RPMI8226 (cell line): ENCODE measurements at regions not wholly inside any gene's neighbourhood (a gene's known extent, or its start where the extent isn't known, plus 50 kb on each side); places are given as distances from the start of the nearest gene placed in this dataset.

Experiments
- DNase-seq: peaks from one replicate; pipeline ENCODE4 v3.0.0-alpha.2; 2015

DNA sequence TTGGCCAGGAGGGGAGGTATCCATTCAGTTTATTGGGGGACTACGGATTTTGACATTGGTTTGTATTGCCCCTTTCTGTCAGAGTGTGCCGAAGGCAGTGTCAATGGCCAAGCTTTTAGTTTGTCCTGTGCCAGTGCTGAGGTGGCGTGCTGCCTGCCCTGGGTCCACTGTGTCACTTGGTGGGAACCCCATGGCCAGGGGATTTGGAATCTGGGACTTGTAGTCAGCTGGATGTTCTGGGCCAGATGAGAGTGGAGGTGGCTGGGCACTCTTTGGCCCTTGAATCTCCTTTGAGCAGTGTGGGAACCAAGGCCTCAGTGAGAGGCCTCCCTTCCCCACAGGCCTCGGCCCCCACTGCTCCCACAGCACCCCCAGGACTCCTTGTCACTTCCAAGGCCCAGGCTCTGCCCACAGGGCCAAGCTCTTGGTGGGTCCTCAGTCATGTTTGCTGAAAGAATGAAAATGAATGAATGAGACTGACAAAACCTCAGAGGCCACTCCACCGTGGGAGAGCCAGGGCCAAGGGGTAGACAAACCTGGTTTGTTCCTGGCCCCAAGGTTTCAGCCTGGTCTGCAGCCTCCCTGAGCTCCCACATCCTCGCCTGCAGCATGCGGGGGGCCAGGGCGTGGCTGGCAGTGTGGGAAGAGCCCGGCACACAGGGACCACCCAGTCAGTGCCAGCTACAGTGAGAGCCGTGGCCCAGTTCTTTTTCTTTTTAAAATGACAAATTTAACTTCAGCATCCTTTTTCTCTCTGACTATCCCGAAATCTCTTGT is 412.2 kb downstream of the MATN1 start:
- DNase-seq = no peak

DNA sequence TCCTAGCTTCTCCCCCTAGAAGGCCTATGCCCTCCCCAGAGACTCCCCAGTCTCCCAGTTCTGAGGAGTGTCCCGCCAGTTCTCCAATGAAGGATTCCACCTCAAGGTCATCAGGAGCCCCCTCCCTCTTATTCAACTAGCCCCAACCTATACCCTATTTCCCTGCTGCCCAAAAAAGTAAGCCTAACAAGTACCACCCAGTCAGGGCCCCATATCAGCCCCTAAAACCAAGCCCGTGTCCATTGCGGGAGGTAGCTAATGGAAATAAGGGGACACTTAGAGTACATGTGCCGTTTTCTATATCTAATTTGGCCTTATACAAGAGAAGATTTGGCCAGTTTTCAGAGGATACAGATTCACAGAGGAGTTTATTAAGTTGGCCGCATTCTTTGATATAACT is 416.2 kb downstream of the MATN1 start:
- no peak for DNase-seq

- DNase-seq = no peak
Measured at GRCh38 chr1:30305519-30305918, 417.9 kb downstream of the MATN1 start.

DNA sequence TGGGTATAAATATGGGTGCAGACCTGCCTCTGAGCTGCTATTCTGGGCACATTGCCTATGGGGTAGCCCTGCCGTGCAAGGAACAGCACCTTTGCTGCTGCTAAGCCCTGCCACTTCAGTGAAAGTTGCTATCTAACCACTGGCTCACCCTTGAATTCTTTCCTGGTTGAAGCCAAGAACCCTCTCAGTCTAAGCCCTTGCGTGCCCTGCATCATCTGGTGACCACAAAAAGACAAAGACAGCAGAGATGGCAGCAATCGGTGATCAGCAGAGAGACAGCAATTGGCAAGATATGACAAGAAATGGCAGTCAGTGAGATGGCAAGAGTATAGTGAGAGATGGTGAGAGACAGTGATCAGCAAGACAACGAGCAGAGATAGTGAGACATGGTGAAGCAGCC is 418.3 kb downstream of the MATN1 start:
- no peak for DNase-seq

DNA sequence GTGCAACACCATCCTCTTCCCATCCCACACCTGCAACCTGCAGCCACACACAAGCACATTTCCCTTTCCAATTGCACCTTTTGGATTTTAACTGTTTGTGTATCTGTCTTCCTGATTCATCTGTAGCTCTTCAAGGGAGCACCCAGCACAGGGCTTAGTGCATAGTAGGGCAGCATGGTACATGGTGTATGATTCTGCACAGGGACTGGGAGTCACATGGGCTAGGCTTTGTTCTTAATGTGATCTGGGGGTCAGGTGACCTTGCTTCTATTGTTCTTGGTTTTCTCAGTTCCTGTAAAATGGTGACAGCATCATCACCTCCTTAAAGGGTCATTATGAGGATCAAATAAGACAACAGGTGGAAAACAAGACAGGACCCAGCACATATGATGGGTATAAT is 419.3 kb downstream of the MATN1 start:
- no peak for DNase-seq

- DNase-seq = no peak
Measured at GRCh38 chr1:30303387-30303786, 420.0 kb downstream of the MATN1 start.

- DNase-seq = no peak
Measured at GRCh38 chr1:30302858-30303257, 420.5 kb downstream of the MATN1 start.

GRCh38 chr1:30300669-30301068 is 422.7 kb downstream of the MATN1 start:
- DNase-seq = no peak

DNA sequence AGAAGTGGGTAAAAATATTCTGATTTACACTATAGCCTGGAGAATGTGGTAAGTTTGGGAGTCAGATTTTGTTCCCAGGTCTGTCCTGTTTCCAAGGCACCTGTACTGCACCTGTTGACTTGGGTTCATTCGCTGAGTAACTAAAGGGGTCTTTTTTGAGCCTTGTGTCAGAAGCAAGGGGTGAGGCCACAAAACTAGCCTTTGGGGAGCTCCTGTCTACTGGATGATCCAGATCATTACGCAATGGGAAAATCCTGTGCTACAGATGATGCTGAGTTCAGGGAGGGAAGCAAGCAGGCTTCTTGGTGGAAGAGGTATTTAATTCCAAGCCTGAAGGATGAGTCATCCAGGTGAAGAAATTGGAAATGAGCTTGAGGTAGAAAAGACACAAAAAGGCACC is 424.0 kb downstream of the MATN1 start:
- DNase-seq = no peak

DNA sequence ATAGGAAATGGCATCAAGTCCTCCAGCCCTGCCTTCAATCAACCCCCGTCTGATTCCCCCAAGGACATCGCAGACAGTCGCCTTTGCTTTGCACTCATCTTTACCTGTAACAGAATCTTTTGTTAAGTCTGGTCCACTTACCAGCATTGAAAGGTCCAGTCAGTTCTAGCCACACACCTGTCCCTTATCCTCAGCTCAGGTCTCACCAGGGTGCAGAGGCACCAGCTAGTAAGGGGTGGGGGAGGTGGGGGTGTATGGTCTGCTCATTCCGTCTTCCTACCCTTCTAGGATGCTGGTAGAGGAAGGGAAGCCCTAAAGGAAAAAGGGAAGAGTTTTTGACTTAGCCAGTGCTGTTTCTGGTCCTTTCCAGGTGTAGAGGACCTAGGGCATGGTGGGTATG is 427.7 kb downstream of the MATN1 start:
- no peak for DNase-seq

GRCh38 chr1:30295266-30295665 is 428.1 kb downstream of the MATN1 start:
- DNase-seq = no peak

DNA sequence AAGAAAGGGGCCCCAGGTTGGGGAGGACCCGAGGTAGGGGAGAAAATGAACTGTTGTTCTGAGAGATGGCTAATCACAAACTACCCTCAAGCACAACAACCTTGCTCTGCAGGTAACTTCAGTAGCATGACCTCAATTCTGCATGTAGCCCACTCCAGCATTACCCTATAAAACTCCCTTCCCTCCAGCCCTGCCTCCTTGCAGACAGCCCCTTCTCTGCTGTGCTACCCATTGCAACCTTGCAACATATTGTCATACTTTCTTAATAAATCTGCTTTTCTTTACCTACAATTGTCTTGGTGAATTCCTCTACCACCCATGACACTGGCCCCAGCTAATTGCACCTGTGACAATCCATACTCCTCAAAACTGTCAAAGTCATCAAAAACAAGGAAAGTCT is 428.9 kb downstream of the MATN1 start:
- no peak for DNase-seq

DNA sequence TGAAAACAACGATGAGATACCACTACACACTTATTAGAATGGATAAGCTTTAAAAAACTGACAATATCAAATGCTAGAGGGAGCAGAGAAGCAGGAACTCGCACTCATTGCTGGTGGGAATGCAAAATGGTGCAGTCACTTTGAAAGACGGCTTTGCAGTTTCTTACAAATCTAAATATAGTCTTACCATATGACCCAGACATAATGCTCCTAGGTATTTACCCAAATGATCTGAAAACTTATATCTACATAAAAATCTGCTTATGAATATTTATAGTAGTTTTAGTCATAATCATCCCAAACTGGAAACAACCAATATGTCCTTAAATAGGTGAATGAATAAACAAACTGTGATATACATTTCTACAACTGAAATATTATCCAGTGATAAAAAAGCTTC is 430.9 kb downstream of the MATN1 start:
- DNase-seq = no peak

DNA sequence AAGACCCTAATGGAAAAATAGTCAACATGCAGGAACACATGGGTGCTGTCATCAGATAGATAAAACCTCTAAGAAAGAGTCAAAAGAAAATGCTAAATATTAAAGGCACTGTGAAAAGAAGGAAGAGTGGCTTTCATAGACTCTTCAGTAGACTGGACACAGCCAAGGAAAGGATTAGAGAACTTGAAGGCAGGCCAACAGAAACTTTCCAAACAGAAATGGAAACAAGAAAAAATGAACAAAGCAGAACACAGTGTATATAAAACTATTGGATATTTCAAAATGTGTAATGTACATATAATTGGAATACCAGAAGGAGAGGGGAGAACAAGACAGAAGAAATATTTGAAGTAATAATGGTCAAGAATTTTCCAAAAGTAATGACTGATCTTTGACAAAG is 431.9 kb downstream of the MATN1 start:
- no peak for DNase-seq

- DNase-seq = no peak
Measured at GRCh38 chr1:30290581-30290980, 432.8 kb downstream of the MATN1 start.

GRCh38 chr1:30287976-30288375 is 435.4 kb downstream of the MATN1 start:
- no peak for DNase-seq

- no peak for DNase-seq
Measured at GRCh38 chr1:30286988-30287839, 436.2 kb downstream of the MATN1 start.

DNA sequence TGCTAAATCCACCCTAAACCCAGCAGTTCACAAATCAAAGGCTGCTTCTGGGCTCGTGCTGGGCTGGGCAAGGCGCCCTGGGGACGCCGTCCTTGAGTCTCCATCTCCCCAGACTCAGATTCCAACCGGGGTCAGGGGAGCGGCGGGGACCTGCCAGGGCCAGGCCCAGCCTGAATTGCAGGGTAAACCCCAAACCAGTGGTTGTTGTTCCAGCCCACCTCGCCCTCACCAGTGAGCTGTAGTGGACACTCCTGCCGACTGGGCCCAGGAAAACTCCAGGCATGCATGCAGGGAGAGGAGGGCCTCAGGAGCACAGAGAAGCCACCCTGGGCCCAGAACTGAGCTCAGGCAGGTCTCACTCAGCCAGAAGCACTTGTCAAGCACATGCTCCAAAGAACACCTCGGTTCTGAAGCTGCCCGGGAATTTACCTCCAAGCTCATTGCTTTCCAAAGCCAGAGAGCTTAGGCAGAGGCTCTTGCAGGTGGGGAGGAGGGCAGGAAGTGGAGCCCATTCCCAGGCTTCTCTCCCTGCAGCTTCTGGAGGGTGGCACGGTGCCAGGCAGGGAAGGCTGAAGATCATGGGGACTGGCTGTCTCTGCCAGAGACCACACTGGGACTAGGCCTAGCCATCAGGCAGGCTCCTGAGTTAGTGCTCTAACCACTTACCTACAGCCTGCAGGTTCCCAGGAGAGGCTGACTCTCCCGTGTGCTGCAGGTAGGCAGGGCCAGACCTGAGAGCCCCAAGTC is 437.0 kb downstream of the MATN1 start:
- DNase-seq = no peak

DNA sequence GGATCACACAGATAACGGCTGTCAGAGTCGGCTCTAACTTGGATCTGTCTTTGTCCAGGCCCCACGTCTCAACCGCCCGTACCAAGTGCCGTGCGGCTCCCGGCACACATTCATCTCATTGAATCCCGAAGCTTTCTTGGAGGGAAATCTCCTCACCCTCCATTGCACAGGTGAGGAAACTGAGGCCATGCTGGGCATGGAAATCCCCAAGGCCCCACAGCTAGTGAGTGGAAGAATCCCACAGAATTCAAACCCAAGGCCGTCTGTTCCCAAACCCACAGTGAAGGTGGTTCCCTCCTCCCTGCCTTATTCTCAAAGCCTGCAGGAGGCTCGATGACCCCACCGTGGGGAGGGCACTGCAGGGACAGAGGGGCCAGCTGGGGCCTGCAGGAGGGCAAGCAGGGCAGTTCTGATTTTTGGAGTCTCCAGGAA is 437.9 kb downstream of the MATN1 start:
- DNase-seq = no peak

DNA sequence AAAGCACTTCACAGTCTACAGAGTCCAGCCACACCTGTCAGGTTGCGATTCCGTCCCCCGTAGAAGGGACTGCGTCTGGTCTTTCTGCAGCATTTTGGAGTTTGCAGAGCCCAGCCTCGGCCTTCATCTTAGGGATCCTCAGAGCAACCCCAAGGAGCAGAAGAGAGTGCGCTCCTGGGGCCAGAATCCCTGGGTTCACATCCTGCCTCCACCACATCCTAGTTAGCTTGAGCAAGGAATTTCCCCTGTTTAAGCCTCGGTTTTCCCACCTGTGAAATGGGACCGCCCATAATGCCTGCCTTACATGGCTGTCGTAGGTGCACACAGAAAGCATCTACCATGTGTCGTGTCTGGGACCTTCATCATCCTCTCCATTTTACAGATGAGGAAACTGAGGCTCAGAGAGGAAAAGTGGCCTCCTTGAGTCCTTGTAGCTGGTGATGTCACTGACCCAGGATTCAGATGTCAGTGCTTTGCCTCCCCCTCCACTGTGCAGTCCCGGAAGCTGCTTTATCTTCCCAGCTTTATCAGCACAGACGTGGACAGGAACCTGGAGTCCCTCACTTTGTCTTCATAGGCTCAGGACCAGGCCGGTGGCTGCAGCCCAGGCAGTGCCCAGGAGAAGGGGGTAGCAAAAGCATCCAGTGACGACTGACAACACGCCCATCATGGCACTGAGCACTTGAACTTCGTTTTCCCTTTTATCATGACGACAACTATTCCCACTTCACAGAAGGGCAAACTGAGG is 438.5 kb downstream of the MATN1 start:
- no peak for DNase-seq

DNA sequence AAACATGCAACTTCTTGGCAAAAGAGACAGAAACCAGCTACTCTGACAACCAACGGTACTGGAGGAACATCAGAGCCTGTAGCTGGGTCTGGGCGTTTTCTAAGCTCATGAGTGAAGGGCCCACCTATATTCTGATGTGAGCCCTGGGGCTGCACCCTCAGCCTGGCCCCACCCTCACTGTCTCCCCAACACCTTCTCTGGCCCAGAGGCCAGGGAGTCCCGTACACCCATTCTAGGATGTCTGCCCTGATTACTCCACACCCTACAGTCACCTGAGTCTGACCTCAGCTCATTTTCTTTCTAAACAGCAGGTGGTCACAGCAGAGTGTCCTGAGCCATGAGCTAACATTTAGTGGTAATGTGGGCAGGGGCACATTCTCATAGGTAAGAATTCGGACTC is 439.2 kb downstream of the MATN1 start:
- DNase-seq = no peak

DNA sequence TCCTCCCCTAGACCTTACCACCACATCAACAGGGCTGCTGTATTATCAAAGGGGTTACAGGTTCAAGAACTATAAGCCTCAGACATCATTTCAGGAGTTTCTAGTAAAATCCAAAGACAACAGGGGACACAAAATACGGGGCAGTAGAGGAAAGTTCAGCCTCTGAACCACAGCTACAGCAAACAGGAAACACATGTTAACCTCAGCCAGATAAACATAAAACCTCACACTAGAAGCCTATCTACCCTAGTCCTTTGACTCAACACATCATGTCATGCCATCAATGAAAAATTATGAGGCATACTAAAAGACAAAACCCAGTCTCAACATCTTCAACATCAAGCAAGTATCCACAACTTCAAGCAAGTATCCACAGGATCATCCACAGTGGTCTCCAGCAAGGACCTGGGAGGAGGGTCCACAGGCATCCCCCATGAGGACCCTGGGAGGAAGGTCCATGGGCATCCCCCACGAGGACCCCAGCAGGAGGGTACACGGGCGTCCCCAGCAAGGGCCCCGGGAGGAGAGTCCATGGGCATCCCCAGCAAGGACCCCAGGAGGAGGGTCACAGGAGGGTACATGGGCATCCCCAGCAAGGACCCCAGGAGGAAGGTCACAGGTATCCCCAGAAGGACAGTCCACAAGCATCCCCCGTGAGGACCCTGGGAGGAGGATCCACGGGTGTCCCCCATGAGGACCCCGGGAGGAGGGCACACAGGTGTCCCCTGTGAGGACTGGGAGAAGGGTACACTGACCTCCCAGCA is 440.0 kb downstream of the MATN1 start:
- no peak for DNase-seq
